ENCODE measurements at regions not wholly inside any gene's neighbourhood (a gene's known extent, or its start where the extent isn't known, plus 50 kb on each side); places are given as distances from the start of the nearest gene placed in this dataset.
"Not testable (repeated sequence)": the region's sequence is repeated elsewhere in the genome, so short reads cannot be mapped to it uniquely, and the experiment has no call there.

GRCh38 chr19:34034318-34034846, 137.9 kb upstream of the LSM14A start:
- no peaks in the 10 kb centered on the region for H3K9me3 ChIP-seq
- ATAC-seq (no peak), DNase-seq (no peak)
- TF ChIP-seq CTCF (IDR thresholded peaks at IDR 0.05): no peak
- H3K36me3 ChIP-seq: no peaks in the 10 kb centered on the region
- WGBS, 2 donors: 79 to 88% methylated on average over 2 of the region's 2 CpGs
- H3K27me3 ChIP-seq: peaks cover 0 to 20% (median 5%) of the 10 kb centered on the region in 7 donors
- peaks cover 0 to 6% (median 0%) of the 10 kb centered on the region in 9 donors for H3K4me1 ChIP-seq
- intact Hi-C loops (cut with DNase I): loop anchor here in 1 of 10 donors (10.0 kb wide), 1 partner anchor 110 kb away; no protein-coding TSS in a partner anchor
- no peak overlapping the region for H3K4me3 ChIP-seq
- no peak overlapping the region for H3K27ac ChIP-seq

- H3K4me1 ChIP-seq: no peaks in the 10 kb centered on the region
- no peak overlapping the region for H3K27ac ChIP-seq
- DNase-seq: peak; percentile 50 to 68
- peak; percentile 38 to 91 (median 80) for TF ChIP-seq CTCF (IDR thresholded peaks at IDR 0.05)
- ATAC-seq: peak in 1 of 8 donors; percentile 45
- intact Hi-C loops (cut with DNase I): loop anchor here in 7 of 10 donors (2.0 to 10.0 kb wide), 4 partner anchors 55 to 105 kb away; no protein-coding TSS in a partner anchor
- WGBS, 2 donors: 23 to 25% methylated on average over 15 of the region's 15 CpGs
- H3K9me3 ChIP-seq: no peaks in the 10 kb centered on the region
- H3K27me3 ChIP-seq: peaks cover 0 to 32% (median 0%) of the 10 kb centered on the region in 7 donors
- no peaks in the 10 kb centered on the region for H3K36me3 ChIP-seq
- no peak overlapping the region for H3K4me3 ChIP-seq
Observed at GRCh38 chr19:34041925-34042521, 130.3 kb upstream of the LSM14A start.

GRCh38 chr19:34044021-34044420, 128.3 kb upstream of the LSM14A start:
- no peaks in the 10 kb centered on the region for H3K36me3 ChIP-seq
- intact Hi-C loops (cut with DNase I): loop anchor here in 6 of 10 donors (5.0 to 10.0 kb wide), 2 partner anchors 101 to 103 kb away; no protein-coding TSS in a partner anchor
- peaks cover 0 to 41% (median 0%) of the 10 kb centered on the region in 7 donors for H3K27me3 ChIP-seq
- TF ChIP-seq CTCF (IDR thresholded peaks at IDR 0.05): no peak
- no peak overlapping the region for H3K4me3 ChIP-seq
- ATAC-seq (no peak), DNase-seq (no peak)
- no peaks in the 10 kb centered on the region for H3K4me1 ChIP-seq
- WGBS, 2 donors: 56 to 58% methylated on average over 2 of the region's 2 CpGs
- H3K27ac ChIP-seq: no peak overlapping the region
- H3K9me3 ChIP-seq: no peaks in the 10 kb centered on the region

- ATAC-seq (no peak), DNase-seq (no peak)
- intact Hi-C loops (cut with DNase I): loop anchor here in 3 of 10 donors (10.0 kb wide), 1 partner anchor 95 kb away; no protein-coding TSS in a partner anchor
- peaks cover 0 to 51% (median 8%) of the 10 kb centered on the region in 7 donors for H3K27me3 ChIP-seq
- no peaks in the 10 kb centered on the region for H3K4me1 ChIP-seq
- peaks cover 0 to 3% (median 0%) of the 10 kb centered on the region in 11 donors for H3K9me3 ChIP-seq
- no peak overlapping the region for H3K4me3 ChIP-seq
- TF ChIP-seq CTCF (IDR thresholded peaks at IDR 0.05): no peak
- no peaks in the 10 kb centered on the region for H3K36me3 ChIP-seq
- no peak overlapping the region for H3K27ac ChIP-seq
- WGBS, 2 donors: 85 to 86% methylated on average over 3 of the region's 3 CpGs
Observed at GRCh38 chr19:34049944-34050343, 122.4 kb upstream of the LSM14A start.

GRCh38 chr19:34050430-34050829, 121.9 kb upstream of the LSM14A start:
- intact Hi-C loops (cut with DNase I); H3K27ac ChIP-seq; H3K4me3 ChIP-seq; H3K9me3 ChIP-seq; H3K36me3 ChIP-seq; DNase-seq; H3K4me1 ChIP-seq; ATAC-seq: not testable (repeated sequence)
- 80 to 83% methylated on average over 3 of the region's 3 CpGs for WGBS, 2 donors
- peaks cover 0 to 55% (median 8%) of the 10 kb centered on the region in 7 donors for H3K27me3 ChIP-seq
